Raji (cell line): ENCODE measurements at regions not wholly inside any gene's neighbourhood (a gene's known extent, or its start where the extent isn't known, plus 50 kb on each side); places are given as distances from the start of the nearest gene placed in this dataset.

Experiments used
- POLR2A ChIP-seq: IDR thresholded peaks from 2 replicates; pipeline ENCODE4 v1.6.1; 2011; ENCODE audit warnings: low read depth, low read length, control low read depth; ENCODE audit not compliant: insufficient read depth

DNA sequence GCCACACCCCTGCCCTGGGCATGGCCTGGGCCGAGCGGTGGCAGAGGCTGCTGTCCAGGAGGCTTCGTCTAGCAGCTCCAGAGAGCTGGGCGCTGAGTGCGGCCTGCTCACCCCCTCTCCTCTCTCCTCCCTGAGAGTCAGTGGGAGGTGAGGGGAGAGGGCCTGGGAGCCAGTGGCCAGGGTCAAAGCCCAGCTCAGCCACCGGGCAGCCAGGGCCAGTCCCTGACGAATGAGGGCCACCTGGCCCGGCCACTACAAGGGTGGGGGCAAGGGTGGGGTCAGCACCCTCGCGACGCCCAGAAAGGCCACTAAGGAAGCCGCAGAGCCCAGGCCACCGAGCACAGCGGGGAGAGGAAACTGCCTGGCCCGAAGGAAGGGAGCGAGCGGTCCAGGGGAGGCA lies 131.7 kb downstream of the FAM53A start:
- no peak for TF ChIP-seq POLR2A

DNA sequence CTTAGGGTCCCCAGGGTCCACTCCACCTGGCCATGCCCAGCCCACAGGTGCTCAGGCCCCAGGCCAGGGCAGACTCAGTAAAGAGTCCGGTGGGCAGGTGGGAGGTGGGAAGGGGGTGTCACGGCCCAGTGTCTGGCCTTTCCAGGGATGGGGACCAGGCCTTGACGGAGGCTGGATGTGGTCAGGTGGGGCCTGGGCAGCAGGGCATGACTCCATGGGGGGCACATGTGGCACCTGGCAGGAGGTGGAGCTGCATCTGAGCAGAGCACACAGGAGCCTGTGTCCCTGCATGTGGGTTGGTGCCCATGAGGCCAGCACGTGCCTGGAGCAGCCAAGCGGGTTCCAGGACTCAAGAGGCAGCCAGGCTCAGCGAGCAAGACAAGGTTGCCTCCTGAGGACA lies 132.9 kb downstream of the FAM53A start:
- TF ChIP-seq POLR2A: no peak

DNA sequence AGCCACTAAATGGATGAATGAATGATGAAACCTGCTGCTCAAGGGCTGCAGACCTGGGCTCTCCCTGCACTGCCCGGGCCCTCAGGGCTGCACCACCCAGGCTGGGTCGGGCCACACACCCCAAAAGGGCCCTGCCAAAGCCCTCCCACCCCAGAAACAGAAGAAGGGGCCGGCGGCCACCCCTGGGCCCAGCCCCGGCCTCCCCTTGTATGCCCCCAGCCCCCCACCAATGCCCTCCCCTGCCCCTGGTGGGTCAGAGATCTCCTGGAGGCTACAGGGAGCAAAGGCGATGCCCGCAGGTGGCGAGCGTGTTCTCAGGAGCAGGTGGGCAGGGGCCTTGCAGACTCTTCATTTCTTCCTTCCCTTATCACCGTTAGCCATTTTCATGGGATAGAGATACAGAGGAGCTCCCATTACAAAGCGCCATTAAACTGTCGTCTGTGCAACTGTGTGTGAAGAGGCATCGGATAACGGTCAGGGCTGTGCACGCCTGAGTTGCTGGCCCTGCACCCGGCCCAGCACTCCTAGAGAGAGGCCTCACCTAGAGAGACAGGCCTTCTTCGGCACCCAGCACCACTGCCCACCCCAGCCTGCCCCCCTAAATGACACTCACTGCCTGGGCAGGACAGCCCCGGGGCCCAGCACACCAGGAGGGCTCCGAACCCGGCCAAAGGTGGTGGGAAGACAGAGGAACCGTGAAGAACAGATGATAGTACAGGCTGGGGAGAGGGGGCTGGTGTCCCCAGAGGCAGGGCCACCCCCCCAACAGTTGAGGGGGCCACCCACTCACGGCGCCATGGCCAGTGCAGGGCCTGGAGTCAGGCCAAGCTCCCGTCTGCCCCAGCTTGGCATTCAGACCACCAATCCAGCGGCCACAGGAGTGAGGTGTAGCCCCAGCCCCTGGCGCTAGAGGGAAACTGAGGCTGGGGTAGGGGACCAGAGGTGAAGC lies 133.7 kb downstream of the FAM53A start:
- TF ChIP-seq POLR2A: no peak

DNA sequence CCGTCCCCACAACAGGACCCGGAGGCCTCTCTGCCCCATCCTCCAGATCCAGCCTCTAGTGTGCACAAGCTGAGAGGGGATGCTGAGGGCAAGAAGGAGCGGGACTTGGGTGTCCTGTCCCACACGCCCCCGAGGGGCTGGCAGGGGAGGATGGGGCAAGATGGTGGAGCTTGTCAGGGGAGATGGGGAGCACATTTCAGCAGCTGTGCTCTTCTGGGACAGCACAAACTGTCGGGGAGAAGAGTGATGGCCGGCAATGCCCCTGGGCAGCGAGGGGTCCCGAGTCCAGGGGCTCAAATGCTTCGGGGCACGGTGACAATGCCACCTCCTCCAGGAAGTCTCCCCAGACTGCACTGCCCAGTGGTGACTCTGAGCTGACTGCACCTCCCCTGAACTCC lies 134.5 kb downstream of the FAM53A start:
- TF ChIP-seq POLR2A: no peak

DNA sequence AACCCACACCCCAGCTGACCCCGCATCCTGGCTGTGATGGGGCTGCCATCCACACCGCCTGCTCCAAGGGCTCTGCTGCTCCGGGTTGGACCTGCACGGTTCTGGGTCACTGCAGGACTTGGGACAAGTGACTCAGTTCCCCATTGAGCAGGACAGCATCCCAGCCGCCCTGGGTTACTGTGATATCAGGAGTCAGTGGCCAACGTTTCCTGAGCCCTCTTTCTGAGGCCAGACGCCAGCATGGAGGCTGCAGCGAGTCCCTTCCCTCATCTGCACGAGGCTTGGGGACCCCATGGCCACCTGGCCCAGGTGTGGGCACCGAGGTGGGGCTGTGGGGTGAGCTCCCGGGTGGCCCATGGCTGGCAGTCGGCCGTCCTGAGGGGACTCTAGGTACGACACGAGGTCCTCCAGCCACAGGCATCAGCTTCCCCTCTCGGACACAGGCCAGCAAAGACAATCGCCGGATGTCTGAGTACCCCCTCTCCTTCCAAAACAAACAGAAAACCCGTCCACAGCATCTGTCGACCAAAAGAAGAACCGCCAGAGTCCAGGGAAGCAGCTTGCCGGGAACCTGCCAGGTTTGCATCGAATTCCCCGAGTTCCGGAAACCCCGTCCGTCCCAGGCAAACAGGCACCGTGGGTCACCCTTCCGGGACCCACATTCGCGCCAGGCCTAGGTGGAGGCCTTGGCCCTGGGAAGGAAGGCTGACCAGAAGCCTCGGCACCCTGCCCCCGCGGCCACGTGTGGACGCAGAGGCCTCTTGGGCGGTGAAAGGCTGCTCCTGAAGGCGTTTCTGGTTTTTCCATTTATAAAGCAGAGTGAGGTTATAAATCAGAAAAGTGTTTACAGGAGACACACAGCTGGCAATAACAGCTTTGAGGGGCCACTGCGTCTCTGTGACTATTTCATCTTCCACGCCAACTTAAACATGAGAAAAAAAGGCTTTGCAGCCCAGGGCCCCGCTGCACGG lies 136.0 kb downstream of the FAM53A start:
- TF ChIP-seq POLR2A: no peak

DNA sequence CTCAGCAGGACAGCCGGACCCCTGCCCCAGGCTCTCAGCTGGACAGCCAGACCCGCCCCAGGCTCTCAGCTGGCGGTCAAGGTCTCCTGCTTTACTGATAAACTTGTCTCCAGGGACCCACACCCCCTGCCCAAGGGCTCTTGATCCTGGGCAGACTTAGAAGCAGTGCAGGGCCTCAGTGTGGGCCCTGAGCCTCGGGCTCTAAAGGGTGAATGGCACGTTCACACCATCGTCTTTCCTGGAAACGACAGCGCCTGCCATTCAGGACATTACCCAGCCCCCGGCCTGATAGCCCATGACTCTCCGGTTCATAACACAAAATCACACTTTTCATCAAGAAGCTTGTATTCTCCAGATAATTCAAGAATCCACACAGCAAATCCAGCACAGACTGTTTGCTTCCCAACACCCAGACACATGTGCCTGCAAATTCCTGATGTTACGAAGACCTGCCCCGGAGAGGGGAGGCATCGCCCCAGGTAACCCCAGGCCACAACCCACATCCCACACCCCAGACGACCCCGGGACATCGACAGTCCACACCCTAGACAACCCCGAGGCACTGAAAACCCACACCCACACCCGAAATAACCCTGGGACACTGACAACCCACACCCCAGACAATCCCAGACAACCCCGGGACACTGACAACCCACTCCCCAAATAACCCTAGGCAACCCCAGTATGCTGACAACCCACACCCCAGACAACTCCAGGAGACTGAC lies 136.8 kb downstream of the FAM53A start:
- TF ChIP-seq POLR2A: no peak

DNA sequence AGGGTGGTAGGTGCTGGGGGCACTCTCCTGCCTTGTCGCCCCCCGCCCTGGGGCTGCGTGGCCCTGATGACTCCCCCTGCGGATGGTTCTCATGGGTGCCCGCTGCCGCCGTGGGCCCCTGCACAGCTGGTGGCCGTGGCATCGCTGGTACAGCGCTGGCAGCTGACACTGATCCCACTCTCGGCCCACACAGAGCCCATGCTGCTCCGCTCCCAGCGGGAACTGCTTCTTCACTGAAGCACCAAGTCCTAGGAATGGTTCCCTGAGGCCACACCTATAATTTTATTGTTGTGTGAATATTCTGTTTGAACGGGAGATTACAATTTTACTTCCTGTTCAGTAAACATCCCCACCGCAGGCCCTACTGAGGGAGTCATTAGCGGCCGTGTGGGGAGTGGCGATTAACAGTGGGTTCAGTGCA lies 138.6 kb upstream of the NKX1-1 start:
- TF ChIP-seq POLR2A: no peak

DNA sequence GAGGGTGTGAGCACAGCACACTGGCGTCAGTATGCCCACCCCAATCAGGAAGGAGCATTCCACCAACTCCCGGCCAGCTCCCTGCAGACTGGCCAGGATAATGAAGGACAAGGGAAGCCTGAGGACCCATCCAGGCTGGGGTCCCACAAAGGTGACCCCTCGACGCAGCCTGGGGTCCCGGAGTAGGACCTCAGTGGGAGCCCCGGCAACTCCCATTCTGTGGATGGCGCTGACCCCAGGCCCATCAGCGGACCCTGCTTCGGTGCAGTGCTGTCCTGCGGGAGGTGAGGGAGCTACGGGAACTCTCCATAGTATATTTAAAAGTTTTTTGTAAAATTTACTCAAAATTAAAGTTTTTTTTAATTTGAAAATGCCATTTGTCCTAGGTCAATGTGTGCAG lies 137.7 kb upstream of the NKX1-1 start:
- TF ChIP-seq POLR2A: no peak

DNA sequence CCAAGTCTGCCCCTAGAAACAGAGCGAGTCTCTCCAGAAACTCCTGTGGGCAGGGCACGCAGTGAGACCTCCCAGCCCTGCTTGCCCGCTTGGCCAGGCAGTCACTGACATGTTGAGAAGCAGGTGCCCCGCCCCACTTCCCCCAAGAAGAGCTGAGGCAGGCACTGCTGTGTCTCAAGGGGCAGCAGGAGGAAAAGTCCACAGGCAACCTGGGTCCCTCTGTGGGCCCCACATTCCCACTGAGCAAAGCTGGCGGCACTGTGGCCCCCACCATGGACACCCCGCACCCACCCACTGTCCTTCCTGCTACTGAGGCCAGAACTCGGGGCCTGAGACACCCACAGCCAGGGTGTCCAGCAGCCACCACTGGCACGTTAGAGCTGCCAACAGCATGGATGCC lies 137.3 kb upstream of the NKX1-1 start:
- TF ChIP-seq POLR2A: no peak

DNA sequence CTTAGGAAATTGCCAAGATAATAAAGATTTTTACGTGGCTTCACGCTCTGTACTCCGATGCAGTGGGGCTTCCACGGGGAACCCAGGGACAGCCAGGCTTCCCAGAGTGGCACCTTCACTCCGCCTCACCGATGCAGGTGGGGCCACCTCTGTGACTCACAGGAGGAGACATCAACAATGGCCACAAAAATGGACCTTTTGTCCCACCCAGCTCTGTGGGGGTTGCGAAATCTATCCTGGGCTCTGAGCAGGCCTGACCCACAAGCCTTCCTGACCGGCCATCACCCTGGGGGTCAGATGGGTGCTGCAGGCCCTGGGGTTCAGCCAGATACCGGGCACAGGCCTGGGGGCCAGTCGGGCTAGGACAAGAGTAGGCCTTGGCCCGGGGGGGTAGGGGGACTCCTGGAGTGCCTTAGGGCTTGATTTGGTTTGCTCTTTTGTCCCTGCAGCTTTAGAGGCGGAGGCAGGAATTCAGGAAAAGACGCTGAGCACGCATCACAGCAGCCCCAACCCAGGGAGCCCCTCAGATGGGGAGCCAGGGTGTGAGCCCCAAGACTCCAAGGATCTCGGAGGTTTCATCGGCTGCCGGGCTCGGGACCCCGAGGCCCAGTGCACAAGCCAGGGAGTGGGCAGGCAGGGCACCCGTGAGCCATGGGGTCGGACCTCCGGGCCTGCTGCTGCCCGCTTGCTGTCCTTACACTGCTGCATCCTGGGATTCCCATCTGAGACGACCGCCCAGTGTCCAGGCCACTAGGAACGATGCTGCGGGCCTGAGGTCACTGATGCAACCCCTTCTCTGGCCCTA lies 136.5 kb upstream of the NKX1-1 start:
- no peak for TF ChIP-seq POLR2A

DNA sequence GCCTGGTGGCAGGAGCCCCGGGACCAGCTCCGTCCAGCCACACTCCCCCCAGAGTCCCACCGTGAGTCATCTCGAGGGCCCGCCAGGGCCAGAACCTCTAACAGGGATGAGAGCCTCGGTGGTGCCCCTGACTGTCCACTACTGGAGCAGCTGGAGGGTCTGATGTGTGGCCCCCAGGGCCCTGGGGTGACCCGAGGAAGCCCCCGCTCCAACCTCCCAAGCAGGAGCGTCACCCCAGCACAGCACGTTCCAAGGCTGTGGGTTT lies 135.9 kb upstream of the NKX1-1 start:
- no peak for TF ChIP-seq POLR2A

DNA sequence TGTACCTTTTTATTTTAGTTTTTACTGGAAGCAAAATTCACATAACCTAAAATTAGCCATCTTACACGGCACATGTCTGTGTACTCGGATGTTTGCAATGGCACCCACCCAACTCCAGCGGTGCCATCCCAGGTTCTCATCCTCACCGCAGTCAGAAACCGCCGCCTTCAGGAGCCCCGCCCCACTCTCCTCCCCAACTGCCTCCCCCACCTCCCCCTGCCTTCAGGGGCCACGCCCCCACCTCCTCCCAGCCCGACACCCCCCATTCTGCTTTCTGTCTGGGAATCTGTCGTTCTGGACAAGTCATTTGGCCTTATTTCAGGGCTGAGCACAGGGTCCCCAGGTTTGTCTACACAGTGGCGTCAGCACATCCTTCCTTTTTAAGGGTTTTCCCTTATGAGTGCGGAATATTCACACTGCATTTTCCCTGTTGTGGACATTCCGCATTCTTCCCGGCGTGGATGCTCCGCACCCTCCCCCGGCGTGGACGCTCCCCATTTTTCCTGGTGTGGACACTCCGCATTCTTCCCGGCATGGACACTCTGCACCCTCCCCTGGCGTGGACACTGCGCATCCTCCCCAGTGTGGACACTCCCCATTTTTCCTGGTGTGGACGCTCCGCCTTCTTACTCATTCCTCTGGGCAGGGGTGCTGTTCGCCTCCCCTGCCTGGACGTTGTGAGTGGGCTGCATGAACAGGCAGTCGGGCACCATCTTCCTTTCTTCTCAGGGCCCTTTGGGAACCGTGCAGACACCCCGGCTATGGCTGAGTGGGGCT lies 135.4 kb upstream of the NKX1-1 start:
- no peak for TF ChIP-seq POLR2A

DNA sequence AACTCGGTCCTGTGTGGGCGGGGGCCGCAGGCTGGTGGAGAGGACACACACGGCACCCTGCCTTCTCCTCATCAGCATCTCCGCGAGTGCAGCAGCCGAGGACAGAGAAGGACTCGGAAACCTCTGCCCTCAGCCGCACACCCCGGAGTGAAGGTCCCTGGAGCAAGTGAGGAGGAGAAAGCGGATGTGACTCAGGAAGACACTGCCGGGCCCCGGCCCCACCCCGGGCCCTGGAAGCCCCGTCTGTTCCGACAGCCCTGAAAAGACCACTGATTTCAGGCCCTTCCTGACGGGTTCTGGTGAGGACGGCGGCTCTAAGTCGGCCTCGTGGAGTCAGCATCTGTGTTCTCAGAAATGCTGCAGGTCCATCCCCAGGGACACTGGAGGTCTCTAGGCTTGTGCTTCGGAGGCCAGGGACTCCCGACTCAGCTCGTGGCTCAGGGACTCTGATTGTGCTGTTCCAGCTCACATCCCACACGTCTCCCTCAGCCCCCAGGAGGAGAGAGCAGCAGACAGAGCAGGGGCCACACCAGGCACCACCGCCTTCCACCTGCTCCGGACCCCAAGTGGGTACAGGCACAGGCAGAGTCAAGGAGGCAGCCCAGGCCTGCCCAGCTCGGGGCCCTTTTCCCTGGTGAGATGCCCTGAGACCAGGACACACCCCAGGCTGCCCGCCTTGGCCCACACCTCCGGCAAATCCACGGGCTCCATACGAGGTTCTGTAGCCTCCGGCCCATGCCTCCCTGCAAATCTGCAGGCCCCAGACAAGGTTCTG lies 134.5 kb upstream of the NKX1-1 start:
- TF ChIP-seq POLR2A: no peak

DNA sequence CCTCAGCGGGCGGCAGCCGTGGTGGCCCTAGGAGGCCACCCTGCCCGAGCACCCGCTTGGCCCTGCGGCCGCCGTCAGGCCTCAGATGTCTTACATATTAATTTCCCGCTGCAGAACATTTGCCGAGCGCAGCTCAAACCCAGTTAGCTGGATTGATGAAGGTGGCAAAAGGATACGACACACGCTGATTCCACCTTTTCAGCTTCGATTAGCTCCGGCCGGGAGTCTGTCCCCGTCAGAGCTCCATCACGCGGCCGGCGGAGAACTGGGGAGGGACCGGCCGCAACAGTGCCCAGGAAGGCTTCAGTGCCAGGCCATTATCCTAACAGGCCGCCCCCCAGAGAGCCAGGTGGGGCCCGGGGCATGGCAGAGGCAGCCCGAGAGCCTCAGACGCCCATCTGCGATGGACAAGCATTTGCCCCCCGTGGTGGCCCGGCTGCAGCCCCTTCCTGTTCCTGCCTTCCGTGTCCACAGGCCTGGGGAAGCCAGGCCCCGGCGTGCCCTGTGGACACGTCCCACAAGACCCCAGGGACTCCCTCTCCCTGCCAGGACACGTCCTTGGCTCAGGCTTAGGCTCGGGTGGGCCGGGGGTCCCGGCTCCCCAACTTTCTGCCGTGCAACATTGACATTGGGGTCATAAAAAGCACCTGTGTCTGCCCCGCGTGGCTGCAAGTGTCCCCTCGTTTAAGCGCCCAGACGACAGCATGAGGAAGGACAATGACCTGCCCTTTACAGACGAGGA lies 133.8 kb upstream of the NKX1-1 start:
- no peak for TF ChIP-seq POLR2A
